ENCODE measurements at regions not wholly inside any gene's neighbourhood (a gene's known extent, or its start where the extent isn't known, plus 50 kb on each side); places are given as distances from the start of the nearest gene placed in this dataset.
A peak's percentile ranks its signal among the peaks of the same experiment; 100 is the strongest.

- peak in 1 of 2 donors; percentile 14 for DNase-seq (ENCODE audit: low read depth in 2 of 2)
- Histone ChIP-seq H3K4me3 (replicated peaks in 1 of 4; ENCODE audit: control extremely low read depth in 1 of 4, insufficient read depth in 1 of 4, low read depth in 3 of 4, low read length in 4 of 4) (no peak overlapping the region), H3K79me2 (ENCODE audit: control insufficient read depth, insufficient read depth, low read length) (no peaks in the 10 kb centered on the region), H3K4me1 (ENCODE audit: control insufficient read depth, extremely low read depth, insufficient read depth, low read length) (no peaks in the 10 kb centered on the region), H3K27me3 (ENCODE audit: control insufficient read depth, insufficient read depth, low read length) (no peaks in the 10 kb centered on the region), H3K9me3 (ENCODE audit: control insufficient read depth, insufficient read depth, low read depth, low read length) (no peaks in the 10 kb centered on the region), H3K36me3 (ENCODE audit: control insufficient read depth, insufficient read depth, low read length) (no peaks in the 10 kb centered on the region), H3K27ac (ENCODE audit: insufficient read depth, low read length) (peak overlapping the region; percentile 58), H4K20me1 (ENCODE audit: control insufficient read depth, extremely low read depth, insufficient read depth, low read length) (no peaks in the 10 kb centered on the region), H2AFZ (ENCODE audit: low read length) (no peak overlapping the region), H3K4me2 (ENCODE audit: extremely low read depth, insufficient read depth, low read length) (no peak overlapping the region), H3K9ac (ENCODE audit: insufficient read depth, low read length) (no peak overlapping the region)
- no peak for TF ChIP-seq EZH2 (IDR thresholded peaks at IDR 0.05; ENCODE audit: low read length, missing control alignments)
- TF ChIP-seq CTCF (conservative IDR thresholded peaks at IDR 0.05 in 1 of 2, IDR thresholded peaks at IDR 0.05 in 1 of 2; ENCODE audit: low read depth in 1 of 2, low read length in 2 of 2) = no peak
Observed at GRCh38 chr16:55116165-55116920, 185.7 kb downstream of the IRX5 start.

GRCh38 chr16:55118701-55119260 is 188.1 kb downstream of the IRX5 start:
- Histone ChIP-seq H3K4me2 (ENCODE audit: extremely low read depth, insufficient read depth, low read length) (no peak overlapping the region), H3K9ac (ENCODE audit: insufficient read depth, low read length) (no peak overlapping the region), H3K27ac (ENCODE audit: insufficient read depth, low read length) (no peak overlapping the region), H3K36me3 (ENCODE audit: control insufficient read depth, insufficient read depth, low read length) (no peaks in the 10 kb centered on the region), H3K79me2 (ENCODE audit: control insufficient read depth, insufficient read depth, low read length) (no peaks in the 10 kb centered on the region), H3K4me1 (ENCODE audit: control insufficient read depth, extremely low read depth, insufficient read depth, low read length) (no peaks in the 10 kb centered on the region), H3K9me3 (ENCODE audit: control insufficient read depth, insufficient read depth, low read depth, low read length) (no peaks in the 10 kb centered on the region), H4K20me1 (ENCODE audit: control insufficient read depth, extremely low read depth, insufficient read depth, low read length) (no peaks in the 10 kb centered on the region), H3K27me3 (ENCODE audit: control insufficient read depth, insufficient read depth, low read length) (no peaks in the 10 kb centered on the region), H2AFZ (ENCODE audit: low read length) (no peak overlapping the region), H3K4me3 (replicated peaks in 1 of 4; ENCODE audit: control extremely low read depth in 1 of 4, insufficient read depth in 1 of 4, low read depth in 3 of 4, low read length in 4 of 4) (no peak overlapping the region)
- TF ChIP-seq CTCF (conservative IDR thresholded peaks at IDR 0.05 in 1 of 2, IDR thresholded peaks at IDR 0.05 in 1 of 2; ENCODE audit: low read depth in 1 of 2, low read length in 2 of 2) (no peak), EZH2 (IDR thresholded peaks at IDR 0.05; ENCODE audit: low read length, missing control alignments) (no peak)
- DNase-seq (ENCODE audit: low read depth in 2 of 2) = no peak

GRCh38 chr16:55120408-55120807 is 189.7 kb downstream of the IRX5 start:
- H3K9ac ChIP-seq (ENCODE audit: insufficient read depth, low read length) = no peak overlapping the region
- H3K36me3 ChIP-seq (ENCODE audit: control insufficient read depth, insufficient read depth, low read length) = no peaks in the 10 kb centered on the region
- H3K4me3 ChIP-seq (replicated peaks in 1 of 4; ENCODE audit: control extremely low read depth in 1 of 4, insufficient read depth in 1 of 4, low read depth in 3 of 4, low read length in 4 of 4) = no peak overlapping the region
- no peaks in the 10 kb centered on the region for H3K79me2 ChIP-seq (ENCODE audit: control insufficient read depth, insufficient read depth, low read length)
- H2AFZ ChIP-seq (ENCODE audit: low read length) = no peak overlapping the region
- no peaks in the 10 kb centered on the region for H4K20me1 ChIP-seq (ENCODE audit: control insufficient read depth, extremely low read depth, insufficient read depth, low read length)
- DNase-seq (ENCODE audit: low read depth in 2 of 2) = no peak
- H3K4me1 ChIP-seq (ENCODE audit: control insufficient read depth, extremely low read depth, insufficient read depth, low read length) = no peaks in the 10 kb centered on the region
- TF ChIP-seq CTCF (conservative IDR thresholded peaks at IDR 0.05 in 1 of 2, IDR thresholded peaks at IDR 0.05 in 1 of 2; ENCODE audit: low read depth in 1 of 2, low read length in 2 of 2) (no peak), EZH2 (IDR thresholded peaks at IDR 0.05; ENCODE audit: low read length, missing control alignments) (no peak)
- H3K27ac ChIP-seq (ENCODE audit: insufficient read depth, low read length) = no peak overlapping the region
- H3K4me2 ChIP-seq (ENCODE audit: extremely low read depth, insufficient read depth, low read length) = no peak overlapping the region
- H3K9me3 ChIP-seq (ENCODE audit: control insufficient read depth, insufficient read depth, low read depth, low read length) = no peaks in the 10 kb centered on the region
- H3K27me3 ChIP-seq (ENCODE audit: control insufficient read depth, insufficient read depth, low read length) = no peaks in the 10 kb centered on the region

Data from fibroblast of lung (primary cell).